ENCODE measurements at regions not wholly inside any gene's neighbourhood (a gene's known extent, or its start where the extent isn't known, plus 50 kb on each side); places are given as distances from the start of the nearest gene placed in this dataset.

- TF ChIP-seq ZNF263 (CRISPR knock-in tag; IDR thresholded peaks at IDR 0.05; ENCODE audit: low read depth) (no peak), USF1 (CRISPR knock-in tag; IDR thresholded peaks at IDR 0.05) (no peak), NR2C2 (CRISPR knock-in tag; IDR thresholded peaks at IDR 0.05) (no peak), JUN (CRISPR knock-in tag; IDR thresholded peaks at IDR 0.05) (no peak), ZNF532 (CRISPR knock-in tag; IDR thresholded peaks at IDR 0.05; ENCODE audit: borderline replicate concordance) (no peak), TP53 (CRISPR knock-in tag; IDR thresholded peaks at IDR 0.05) (no peak), PREB (CRISPR knock-in tag; IDR thresholded peaks at IDR 0.05; ENCODE audit: borderline replicate concordance) (no peak)
Measured at GRCh38 chr5:8238080-8238479, 369.1 kb downstream of the MTRR start (continued).

GRCh38 chr5:8239198-8239597, 370.2 kb downstream of the MTRR start:
- POLR2A ChIA-PET = interaction anchor here (0.6 kb wide), 1 partner anchor 168 kb away, joined by 4 read pairs; no protein-coding TSS in a partner anchor
- Mint-ChIP-seq H3K27me3 (ENCODE audit: low read depth) (no peaks in the 10 kb centered on the region), H3K4me1 (no peaks in the 10 kb centered on the region), H3K4me3 (no peak overlapping the region), H3K9me3 (peaks cover 3% of the 10 kb centered on the region; the same call in 1 of the 2 replicates), H3K36me3 (no peaks in the 10 kb centered on the region), H3K27ac (no peak overlapping the region)
- DNase-seq (ENCODE audit: low spot score) (no peak), ATAC-seq (no peak)
- CTCF ChIA-PET = interaction anchor here (1.5 kb wide), 1 partner anchor 312 kb away, joined by 4 read pairs; no protein-coding TSS in a partner anchor
- TF ChIP-seq AR (CRISPR knock-in tag; IDR thresholded peaks at IDR 0.05) (no peak), ETV6 (CRISPR knock-in tag; IDR thresholded peaks at IDR 0.05) (no peak), CREM (CRISPR knock-in tag; IDR thresholded peaks at IDR 0.05) (no peak), AFF4 (CRISPR knock-in tag; IDR thresholded peaks at IDR 0.05; ENCODE audit: borderline replicate concordance) (no peak), E2F5 (CRISPR knock-in tag; IDR thresholded peaks at IDR 0.05) (no peak), NFATC4 (CRISPR knock-in tag; IDR thresholded peaks at IDR 0.05) (no peak), FOXP4 (CRISPR knock-in tag; IDR thresholded peaks at IDR 0.05) (no peak), TEAD4 (CRISPR knock-in tag; IDR thresholded peaks at IDR 0.05) (no peak), HMGXB4 (CRISPR knock-in tag; IDR thresholded peaks at IDR 0.05) (no peak), PREB (CRISPR knock-in tag; IDR thresholded peaks at IDR 0.05; ENCODE audit: borderline replicate concordance) (no peak)
